NCI-H460 (cell line): ENCODE measurements at regions not wholly inside any gene's neighbourhood (a gene's known extent, or its start where the extent isn't known, plus 50 kb on each side); places are given as distances from the start of the nearest gene placed in this dataset.
A peak's percentile ranks its signal among the peaks of the same experiment; 100 is the strongest.

Experiments
- DNase-seq: peaks from one replicate; pipeline ENCODE4 v3.0.0-alpha.2; 2016; ENCODE audit warnings: low read depth; ENCODE audit errors: extremely low read depth

DNA sequence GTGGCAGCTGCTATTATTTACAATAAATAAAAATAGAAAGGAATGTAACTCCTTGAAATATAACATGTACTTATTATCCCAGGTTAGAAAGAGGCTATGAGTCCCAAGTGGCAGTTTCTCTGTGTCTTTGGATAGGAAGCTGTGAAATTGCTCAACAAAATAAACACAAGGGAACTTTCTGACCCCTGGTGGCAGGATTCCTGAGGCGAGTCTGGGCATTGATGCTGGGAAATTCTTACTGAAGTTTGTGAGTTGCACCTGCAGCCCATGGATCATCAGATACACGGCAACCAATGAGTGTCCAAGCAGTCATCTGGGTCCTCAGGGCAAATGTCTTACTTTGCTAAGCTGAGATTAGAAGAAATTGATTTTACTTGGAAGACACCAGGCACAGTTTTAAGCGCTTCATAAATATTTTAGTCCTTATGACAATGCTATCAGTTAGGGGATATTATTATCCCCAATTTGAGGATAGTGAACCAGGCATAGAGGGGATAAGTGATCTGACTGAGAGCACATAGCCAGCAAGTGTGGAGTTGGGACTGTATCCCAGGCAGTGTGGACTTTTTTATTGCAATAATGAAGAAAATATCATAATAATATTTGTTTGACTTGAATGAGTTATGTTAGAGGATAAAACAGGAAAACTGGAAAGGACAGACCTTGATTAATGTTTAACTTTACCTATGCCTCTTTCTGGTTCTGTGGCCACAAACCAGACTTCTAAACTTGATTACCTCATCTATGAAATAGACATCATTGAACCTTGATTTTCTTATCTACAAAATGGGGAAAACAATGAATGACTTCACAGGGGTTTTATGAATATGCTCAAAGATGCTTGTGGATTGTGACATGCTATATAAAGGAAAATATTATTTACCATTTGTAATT is 265.5 kb upstream of the ADAMTSL1 start:
- peak; percentile 39 for DNase-seq

- no peak for DNase-seq
These were observed 258.3 kb upstream of the ADAMTSL1 start for GRCh38 chr9:18215626-18216025.

- DNase-seq, result no peak
These were observed 257.6 kb upstream of the ADAMTSL1 start for GRCh38 chr9:18216376-18216775.

DNA sequence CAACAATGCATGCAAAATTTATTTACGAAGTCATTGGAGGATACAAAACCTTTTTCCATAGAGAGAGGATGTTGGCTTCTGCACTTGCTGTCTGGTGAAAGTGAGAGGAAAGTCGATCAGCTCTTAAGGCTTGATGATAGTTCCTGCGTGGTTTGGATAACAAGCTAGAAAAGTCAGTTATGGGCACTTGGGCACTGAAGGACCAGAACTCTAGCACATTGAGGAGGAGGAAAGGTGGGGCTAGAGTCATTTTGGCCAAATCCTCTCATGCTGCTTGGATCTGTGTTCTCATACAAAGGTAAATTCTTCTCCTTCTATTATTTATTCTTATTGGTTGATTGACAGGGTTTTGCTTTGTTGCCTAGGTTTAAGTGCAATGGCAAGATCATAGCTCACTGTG is 245.9 kb upstream of the ADAMTSL1 start:
- DNase-seq, result no peak

- no peak for DNase-seq
These were observed 243.8 kb upstream of the ADAMTSL1 start for GRCh38 chr9:18229992-18230676.

GRCh38 chr9:18233311-18233710 is 240.6 kb upstream of the ADAMTSL1 start:
- DNase-seq, result no peak

DNA sequence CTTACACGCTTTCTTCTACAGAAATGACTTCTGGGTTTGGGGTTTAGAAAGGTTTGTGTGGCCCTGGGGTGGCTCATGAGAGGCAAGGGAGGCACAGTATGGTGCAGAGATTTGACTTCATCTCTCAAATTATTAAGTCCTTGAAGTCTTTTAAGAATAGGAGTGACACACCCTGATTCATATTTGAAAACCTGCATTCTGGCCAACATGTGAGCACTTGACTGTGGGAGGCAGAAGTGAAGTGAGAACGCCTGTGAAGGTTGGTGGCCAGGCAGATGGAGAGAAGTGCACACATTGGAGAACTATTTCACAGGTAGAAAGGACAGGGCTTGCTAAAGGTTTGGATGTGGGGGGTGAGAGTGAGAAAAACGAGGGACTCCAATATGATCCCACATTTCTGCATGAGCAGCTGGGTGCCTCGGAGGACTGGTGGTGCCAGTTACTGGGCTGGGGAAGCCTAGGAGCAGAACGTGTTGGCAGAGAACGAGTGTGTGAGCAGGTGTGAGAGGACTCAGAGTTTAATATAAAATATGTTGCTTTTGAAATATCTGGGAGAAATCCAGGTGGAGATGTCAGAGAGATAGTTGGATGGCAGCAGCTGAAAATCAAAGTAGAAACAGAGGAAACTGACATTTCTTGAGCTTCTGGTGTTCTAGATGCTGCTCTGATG is 240.0 kb upstream of the ADAMTSL1 start:
- DNase-seq, result no peak

DNA sequence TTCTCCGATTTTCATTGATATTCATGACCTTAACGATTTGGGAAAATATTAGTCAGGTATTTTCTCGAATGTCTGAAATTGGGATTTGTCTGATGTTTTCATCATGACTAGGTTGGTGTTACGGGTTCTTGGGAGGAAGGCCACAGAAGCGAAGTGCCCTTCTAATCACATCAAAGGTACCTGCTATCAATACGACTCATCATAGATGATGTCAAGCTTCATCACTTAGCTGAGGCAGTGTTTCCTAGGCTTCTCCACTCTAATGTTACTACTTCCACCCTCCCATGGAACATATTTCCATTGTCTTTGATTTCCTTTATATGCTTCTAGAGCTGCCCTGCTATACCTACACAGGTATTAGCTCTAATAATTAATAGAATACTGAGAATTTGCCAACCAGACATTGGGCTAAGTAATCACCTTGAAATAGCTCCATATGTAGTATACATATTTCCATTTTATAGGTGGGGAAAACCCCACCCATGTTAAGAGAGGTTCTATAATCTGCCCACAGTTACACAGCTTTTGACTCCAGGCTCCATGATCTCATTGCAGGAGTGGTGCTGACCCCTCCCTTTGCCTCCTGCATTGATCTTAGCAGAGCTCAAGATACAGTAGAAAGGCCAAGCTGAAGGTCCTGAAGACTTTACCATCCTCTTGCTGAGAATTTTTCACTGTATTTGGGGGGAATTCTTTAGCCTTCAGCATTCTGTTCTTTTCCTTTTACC is 238.6 kb upstream of the ADAMTSL1 start:
- no peak for DNase-seq

DNA sequence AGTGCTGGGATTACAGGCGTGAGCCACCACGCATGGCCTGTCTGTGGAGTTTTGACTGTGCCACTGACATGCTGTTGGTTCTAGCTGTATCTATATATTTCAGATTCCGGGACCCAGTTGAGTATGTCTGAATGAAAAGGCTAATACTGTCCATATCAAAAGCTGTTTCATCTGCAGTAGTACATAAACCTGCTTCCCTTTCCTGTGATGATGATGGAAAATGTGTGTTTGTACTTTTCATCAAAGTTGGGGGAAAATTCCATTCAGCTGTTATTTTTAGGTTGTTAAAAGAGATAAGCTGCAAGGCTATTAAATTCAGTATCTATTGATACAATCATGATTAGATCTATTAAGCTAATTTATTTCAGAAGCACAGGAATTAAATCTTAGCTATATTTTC is 237.6 kb upstream of the ADAMTSL1 start:
- DNase-seq, result no peak

DNA sequence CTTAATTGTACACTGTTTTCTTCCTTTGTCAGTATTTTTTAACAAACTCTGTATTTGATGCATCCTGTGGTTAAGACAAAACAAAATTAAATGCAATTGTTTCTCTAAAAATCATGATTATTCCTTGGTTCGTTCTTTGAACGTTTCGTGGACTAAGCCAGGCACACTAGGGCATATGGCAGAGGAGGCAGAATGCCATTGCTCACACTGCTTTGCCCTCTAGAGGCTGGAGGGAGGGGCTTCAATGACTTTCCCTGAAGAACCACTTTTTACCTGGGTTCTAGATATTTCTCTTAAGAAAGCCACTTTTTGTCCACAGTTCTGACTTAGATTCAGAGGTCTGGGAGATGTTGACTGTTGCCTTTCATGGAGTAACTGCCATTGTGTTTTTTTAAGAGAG is 236.2 kb upstream of the ADAMTSL1 start:
- DNase-seq, result no peak

DNA sequence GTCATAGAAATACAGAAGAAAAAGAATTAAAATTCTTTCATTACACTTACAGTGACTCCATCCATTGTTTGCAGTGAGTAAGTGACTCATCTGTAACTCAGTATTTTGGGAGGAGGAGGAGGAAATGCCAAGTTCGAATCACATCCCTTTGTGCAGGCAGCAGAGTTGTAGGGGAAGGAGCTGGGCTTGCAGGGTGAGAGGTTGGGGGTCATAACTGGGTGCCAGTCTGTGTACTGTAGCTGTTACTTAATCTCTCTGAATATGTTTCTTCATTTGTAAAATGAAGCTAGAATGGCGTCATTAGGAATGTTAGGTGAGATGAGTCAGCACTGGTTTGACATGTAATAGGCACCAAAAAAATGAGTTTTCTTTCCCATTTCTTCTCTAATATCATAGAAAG is 235.7 kb upstream of the ADAMTSL1 start:
- DNase-seq, result peak; percentile 21

GRCh38 chr9:18238752-18239447 is 235.1 kb upstream of the ADAMTSL1 start:
- peak; percentile 15 for DNase-seq

DNA sequence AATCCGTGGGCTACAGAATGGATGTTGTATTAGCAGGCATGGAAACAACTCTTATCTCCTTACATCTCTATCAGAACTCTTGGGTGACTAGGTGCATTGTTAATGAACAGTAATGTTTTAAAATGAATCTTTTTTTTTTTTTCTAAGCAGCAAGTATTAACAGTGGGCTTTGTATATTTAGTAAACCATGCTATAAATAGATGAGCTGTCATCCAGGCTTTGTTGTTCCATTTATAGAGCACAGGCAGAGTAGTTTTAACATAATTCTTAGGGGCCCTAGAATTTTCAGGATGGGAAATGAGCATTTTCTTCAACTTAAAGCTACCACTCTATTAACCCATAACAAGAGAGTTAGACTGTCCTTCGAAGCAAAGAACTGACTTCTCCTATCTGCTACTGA is 233.7 kb upstream of the ADAMTSL1 start:
- no peak for DNase-seq

GRCh38 chr9:18245911-18246310 is 228.0 kb upstream of the ADAMTSL1 start:
- DNase-seq, result no peak

- DNase-seq, result no peak
These were observed 223.9 kb upstream of the ADAMTSL1 start for GRCh38 chr9:18250053-18250452.

DNA sequence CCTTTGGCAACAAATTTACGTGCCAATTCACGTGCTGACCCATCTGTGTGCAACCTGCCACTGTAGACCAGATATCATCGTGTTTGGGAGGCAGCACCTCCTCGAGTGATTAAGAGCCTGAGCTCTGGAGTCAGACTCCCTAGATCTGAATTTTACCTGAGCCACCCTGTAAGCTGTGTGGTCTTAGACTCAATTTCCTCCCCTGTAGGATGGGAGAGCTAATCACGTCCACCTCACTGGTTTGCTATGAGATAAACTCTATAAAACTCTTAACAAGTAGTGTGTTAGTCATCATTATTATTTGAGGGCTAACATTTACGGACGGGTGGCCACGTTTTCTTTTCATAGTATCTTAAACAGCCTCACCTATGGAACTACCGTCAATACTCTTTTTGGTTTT is 220.0 kb upstream of the ADAMTSL1 start:
- DNase-seq, result no peak

GRCh38 chr9:18255158-18255629 is 218.8 kb upstream of the ADAMTSL1 start:
- peak; percentile 73 for DNase-seq

- DNase-seq, result no peak
These were observed 218.2 kb upstream of the ADAMTSL1 start for GRCh38 chr9:18255747-18256146.

GRCh38 chr9:18256568-18256967 is 217.4 kb upstream of the ADAMTSL1 start:
- peak; percentile 52 for DNase-seq

DNA sequence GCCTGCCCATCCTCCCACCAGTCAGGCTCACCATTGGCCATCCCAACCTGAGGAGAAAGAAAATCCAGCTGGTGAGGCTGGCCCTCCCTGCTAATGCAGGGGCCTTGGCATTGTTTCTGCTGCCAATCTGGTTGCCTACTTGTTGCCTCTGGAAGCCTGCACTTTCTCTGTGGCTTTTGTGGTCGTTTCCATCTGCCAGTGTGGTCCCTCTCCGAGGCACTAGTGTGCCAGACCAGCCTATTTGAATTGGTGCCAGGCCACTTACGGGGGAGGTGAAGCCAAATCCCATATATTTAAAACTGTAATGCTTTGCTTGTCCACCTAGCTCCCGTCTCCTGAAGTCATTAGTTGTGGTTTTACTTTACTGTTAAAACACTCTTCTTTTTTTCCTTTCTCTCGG is 213.4 kb upstream of the ADAMTSL1 start:
- DNase-seq, result no peak
